Fibroblast of skin of right biceps (primary cell): ENCODE measurements at regions not wholly inside any gene's neighbourhood (a gene's known extent, or its start where the extent isn't known, plus 50 kb on each side); places are given as distances from the start of the nearest gene placed in this dataset.
"Not testable (repeated sequence)": the region's sequence is repeated elsewhere in the genome, so short reads cannot be mapped to it uniquely, and the experiment has no call there.

ENCODE experiments used
- DNase-seq: peaks from one replicate; pipeline ENCODE4 v3.0.0-alpha.2; 2013

- DNase-seq, result no peak
Measured at GRCh38 chr21:28696844-28697410, 295.8 kb downstream of the LTN1 start.

GRCh38 chr21:28693476-28693875 is 299.2 kb downstream of the LTN1 start:
- DNase-seq, result no peak

DNA sequence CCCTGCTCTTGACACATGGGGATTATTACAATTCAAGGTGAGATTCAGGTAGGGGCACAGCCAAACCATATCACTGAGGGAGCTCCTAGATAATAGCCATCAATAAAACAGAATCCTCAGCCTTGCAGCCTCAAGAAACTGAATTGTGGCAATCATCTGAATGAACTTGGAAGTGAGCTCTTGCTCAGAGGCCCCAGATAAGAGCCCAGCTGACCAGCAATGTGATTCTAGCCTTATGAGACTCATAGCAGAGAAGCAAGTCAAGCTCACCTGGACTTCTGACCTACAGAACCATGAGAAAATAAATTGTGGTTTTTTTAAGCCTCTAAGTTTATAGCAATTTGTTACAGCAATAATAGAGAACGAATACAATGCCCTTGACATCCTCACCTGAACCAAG is 302.5 kb downstream of the LTN1 start:
- no peak for DNase-seq

GRCh38 chr21:28688381-28688780 is 304.3 kb downstream of the LTN1 start:
- DNase-seq, result peak; percentile 37

- no peak for DNase-seq
Measured at GRCh38 chr21:28687586-28687985, 305.1 kb downstream of the LTN1 start.

DNA sequence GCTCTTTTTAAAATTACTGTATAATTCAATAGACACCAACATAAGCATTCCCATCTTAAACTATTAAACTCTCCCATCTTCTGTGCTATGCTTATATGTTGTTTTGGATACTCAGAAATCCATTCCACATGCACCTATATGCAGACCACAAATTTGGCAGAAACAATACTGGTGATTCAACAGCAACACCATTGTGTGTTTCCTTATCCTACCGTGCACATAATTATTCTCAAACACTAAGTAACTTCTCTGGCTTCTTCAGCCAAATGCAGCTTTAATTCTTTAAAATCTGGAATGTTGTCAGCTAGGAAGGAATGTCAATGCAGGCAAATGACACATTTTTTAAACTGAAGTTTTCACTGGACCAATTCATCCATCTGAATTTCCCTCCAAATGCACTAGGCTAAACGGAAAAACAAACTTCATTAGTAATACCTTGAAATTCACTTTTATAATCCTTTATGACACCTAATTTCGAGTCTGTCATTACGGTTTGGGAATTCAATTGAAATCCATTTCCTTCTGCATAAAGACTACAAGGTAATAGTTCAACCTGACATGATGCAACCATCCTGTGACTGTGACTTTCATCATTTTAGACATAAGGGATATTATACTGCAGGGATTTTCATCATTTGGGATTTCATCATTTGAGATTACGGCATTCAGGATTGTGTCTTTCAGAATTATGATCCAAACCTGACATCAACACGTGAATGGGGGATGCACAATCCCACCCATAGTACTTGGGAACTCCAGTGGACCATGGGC is 308.5 kb downstream of the LTN1 start:
- DNase-seq, result peak; percentile 73

- not testable (repeated sequence) for DNase-seq
Measured at GRCh38 chr21:28682884-28683283, 309.8 kb downstream of the LTN1 start.

- not testable (repeated sequence) for DNase-seq
Measured at GRCh38 chr21:28677096-28677495, 315.6 kb downstream of the LTN1 start.

DNA sequence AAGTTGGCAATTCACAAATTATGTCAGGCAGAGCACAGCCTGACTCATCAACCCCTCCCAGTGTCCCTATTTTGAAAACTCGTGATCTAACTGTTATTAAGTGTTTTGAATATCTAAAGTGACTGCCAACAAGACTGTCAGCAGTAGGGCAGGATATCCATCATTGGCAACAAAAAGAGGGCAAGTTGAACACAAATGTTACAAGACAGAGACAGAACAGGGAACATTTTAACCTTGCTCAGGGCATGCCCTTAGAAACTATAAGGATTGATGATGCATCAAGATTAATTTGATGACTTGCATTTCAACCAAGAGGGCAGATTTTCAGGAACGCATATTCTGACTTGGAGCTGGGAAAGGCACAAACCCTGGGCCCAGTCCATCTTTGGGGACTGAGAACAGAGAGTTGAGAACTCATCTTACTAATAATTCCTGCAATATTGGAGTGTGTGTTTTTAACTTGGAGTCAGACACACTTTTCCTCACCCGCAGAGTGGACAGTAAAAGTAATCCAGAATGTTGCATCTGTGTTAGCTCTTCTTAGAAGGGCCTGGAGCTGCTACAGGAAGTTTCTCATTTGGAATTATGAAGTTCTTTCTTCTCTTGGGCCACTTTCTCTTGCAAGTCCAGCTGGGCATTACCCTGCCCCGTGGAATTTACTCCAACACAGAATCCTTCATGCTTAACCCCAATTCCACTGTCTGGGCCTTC is 317.2 kb downstream of the LTN1 start:
- DNase-seq, result peak; percentile 49

DNA sequence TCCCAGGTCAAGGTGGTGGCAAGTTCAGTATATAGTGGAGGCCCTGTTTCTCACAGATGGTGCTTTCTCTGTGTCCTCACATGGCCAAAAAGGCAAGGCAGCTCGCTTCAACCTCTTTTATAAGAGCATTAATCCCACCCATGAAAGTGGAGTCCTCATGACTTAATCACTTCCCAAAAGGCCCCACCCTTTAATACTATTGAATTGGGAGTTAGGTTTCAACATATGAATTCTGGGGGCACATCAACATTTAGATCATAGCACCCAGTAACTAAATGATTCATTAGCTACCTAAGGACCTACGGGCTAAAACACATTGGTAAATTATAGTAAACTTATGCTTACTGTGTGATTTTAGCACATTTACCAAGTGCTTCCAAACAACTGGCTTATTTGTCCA is 317.9 kb downstream of the LTN1 start:
- DNase-seq, result no peak

DNA sequence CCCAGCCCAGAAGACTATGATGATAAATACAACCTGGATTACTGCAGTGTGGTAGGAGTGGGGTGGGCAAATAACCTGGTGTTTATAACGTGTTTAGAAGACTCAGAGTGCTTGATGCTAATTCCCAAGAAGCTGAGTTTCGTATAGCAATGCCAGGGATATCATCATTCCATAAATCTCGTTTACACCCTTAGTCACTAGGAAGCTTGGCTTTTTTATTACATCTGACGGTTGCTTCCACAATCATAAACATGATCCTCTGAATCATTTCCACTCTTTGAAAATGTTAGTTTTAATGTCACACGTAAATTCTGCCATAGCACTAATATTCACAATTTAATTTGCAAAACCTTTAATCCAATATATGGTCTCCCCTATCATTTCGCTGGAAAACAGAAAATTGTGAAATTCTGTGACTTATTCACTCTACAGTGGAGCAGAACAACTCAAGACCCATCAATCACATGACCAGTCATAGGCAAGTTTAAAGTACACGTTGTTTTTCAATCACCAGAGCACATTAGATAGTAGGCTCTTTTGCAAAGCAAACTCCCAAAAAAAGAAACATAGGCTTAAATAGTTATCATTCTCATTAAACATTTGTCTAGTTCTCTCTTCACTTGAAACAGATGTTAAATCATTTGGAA is 321.0 kb downstream of the LTN1 start:
- DNase-seq, result no peak

GRCh38 chr21:28669971-28670653 is 322.6 kb downstream of the LTN1 start:
- DNase-seq, result no peak

- no peak for DNase-seq
Measured at GRCh38 chr21:28669321-28669720, 323.4 kb downstream of the LTN1 start.

GRCh38 chr21:28663754-28664153 is 328.9 kb downstream of the LTN1 start:
- DNase-seq, result no peak

GRCh38 chr21:28663111-28663693 is 329.5 kb downstream of the LTN1 start:
- DNase-seq, result no peak

GRCh38 chr21:28657566-28657965 is 335.1 kb downstream of the LTN1 start:
- no peak for DNase-seq

- DNase-seq, result no peak
Measured at GRCh38 chr21:28655471-28655870, 337.2 kb downstream of the LTN1 start.

DNA sequence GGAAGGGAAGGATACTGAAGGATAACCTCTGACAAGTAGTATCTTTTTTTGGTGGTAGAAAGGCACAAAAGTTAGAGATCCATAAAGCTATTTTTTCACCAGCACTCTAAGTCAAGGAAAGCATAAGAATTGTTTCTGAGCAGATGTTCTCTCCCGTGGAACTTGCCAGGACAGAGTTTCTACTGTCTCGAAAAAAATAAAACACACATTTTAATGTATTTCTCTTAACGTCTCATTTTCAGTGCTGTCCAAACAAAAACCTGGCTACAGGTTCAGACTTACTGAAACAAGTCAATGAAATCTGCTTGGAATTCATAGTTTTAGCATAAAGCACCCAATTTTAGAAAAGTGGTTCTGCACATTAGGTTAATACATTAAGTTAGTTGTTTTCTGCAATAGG is 338.3 kb downstream of the LTN1 start:
- DNase-seq, result no peak

DNA sequence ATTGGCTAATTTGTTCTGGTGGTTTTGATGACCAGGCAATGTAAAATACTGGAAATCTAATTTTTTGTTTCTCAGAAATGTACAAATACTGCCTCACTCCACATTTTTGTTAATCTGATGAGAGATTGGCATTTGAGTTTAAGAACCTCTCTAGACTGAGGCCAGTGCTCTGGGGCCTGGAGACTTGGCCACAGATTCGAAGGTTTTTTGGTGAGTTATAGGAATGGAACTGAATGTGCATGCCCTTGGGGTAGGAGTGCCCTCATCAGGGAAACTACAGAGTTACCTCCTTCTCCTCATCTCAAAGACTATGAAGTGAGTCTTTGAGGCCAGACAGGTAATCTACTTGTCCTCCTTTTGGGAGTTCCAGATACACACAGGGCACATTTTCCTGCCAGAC is 347.9 kb downstream of the LTN1 start:
- DNase-seq, result peak; percentile 13

DNA sequence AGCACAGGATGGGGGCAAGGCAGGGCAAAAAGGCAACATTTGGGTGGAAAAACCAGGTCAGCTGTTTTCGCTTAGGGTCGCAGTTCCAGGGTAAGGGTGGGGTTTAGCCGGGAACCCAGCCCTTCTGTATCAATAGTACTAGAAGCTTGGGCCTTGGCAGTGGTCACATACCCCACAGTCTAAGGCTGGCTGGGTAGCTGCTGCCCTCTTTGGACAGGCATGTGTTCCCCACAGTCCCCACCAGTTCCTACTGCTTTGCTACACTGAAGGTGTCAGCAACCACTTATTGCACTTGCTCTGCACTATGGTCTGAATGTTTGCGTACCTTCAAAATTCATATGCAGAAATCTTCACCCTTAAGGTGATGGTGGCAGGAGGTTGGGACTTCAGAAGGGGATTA is 349.8 kb downstream of the LTN1 start:
- DNase-seq, result no peak

- DNase-seq, result no peak
Measured at GRCh38 chr21:28641731-28642130, 350.9 kb downstream of the LTN1 start.

- DNase-seq, result no peak
Measured at GRCh38 chr21:28640326-28640725, 352.4 kb downstream of the LTN1 start.

DNA sequence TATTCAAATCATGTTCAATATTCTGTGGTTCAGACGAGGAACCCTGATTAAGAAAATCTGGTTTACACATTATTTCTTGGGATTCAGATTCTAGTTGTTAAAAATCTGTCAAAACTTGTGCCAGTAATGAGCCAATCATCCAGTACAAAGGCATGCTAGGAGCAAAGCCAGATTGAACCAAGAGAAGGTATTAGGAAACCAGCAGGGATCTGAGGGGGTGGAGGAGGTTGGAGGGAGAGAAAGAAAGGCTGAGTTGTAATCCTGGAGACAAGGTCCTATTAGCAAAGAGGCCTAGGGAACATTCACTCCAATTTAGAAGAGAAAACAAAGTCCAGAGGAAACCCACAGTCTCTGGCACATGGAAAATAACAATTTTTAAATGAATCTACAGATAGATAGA is 352.9 kb downstream of the LTN1 start:
- no peak for DNase-seq
